NCI-H446 treated with DMSO at 0.1 percent for 48 hours (cell line): ENCODE measurements at regions not wholly inside any gene's neighbourhood (a gene's known extent, or its start where the extent isn't known, plus 50 kb on each side); places are given as distances from the start of the nearest gene placed in this dataset.
"Not testable (repeated sequence)": the region's sequence is repeated elsewhere in the genome, so short reads cannot be mapped to it uniquely, and the experiment has no call there.

ENCODE experiments used
- DNase-seq: peaks from one replicate; lab custom pipeline; 2025; lab: John Stamatoyannopoulos, UW

DNA sequence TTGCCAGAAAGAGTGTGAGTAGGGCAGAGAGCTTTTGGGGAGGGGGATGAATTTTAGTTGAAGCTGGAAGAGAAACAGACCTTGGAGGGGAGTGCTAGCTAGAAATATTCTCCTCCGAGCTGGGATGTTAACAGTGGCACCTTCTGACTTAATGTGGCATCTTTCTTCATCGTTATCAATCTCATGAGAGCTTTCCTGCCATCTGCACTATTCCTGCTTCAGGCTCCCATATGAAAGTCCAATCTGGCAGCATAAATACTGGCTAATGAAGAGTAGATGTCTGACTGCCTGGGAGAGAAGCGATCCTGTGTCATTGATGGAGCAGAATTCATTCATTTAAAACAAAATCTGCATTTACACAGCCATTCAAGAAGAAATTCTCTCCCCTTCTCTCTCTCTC, 284.5 kb downstream of the TMEM38B start:
- DNase-seq: no peak

DNA sequence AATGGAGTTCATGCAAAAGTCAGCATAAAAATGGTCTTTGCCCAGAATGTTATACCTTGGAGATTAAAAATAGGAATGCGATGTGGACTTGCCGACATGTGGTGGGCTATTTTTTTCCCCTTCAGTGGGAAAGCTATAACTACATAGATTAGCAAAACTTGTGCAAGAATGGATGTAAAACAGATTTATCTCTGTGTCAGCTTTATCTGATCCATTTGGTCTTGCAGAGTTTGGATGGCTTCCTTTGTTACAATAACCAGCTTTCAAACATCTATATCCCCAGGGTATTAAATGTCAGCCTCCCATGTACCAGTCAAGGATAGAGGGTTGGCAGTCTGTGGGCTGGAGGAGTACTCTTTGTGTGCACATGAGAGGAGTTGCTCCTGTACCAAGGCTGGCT, 284.9 kb downstream of the TMEM38B start:
- no peak for DNase-seq

DNA sequence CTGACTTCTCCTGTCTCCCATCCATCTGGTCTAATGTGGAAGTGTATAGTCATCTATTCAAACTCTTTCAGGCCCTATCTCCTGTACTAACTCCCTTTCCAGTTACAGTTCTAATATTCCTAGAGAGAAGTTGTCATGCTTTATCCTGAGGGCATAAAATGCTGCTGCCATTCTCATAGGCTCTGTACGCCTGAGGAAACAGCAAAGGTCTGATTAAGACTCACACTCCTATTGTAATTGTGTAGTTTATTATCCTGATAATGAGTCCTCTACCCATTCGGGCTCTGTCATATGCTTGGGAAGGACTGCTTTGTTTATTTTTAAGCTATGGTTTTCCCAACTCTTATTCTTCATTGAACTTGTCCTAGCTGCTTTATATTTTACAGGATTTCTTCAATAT, 290.4 kb downstream of the TMEM38B start:
- no peak for DNase-seq

DNA sequence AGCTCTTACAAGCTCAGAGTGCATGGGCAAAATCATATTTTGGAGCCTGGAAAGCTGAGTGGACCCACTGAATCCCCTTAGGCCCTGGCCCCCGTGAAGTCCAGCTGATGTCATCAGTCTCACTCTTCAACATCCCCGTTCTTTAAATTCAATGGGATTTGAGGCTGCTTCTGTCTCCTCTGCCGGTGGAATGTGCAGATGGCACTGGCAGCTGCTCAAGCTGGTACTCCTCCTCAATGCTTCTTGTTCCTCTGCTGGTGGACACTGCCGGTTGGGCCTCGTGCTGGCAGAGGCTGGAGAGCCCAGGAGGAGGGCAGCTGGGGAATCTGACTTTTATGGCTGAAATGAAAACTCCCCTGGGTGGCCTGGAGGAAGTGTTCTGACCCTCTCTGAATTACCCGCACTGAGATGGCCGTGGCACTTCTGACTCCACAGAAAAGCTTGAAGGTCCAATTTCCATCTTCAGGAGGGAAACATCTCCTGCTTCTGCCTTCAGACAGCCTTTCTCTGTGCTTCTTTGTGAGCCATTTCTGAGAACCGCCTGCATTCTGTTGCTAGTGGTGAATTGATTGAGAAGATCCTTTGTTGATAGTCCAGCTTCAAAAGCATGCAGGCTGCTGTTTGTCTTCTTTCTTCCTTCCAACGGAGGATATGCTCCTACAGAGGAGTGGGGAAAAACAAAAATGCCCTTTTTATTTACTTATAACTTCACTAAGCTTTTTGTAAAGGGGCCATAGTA, 298.9 kb downstream of the TMEM38B start:
- DNase-seq: no peak

DNA sequence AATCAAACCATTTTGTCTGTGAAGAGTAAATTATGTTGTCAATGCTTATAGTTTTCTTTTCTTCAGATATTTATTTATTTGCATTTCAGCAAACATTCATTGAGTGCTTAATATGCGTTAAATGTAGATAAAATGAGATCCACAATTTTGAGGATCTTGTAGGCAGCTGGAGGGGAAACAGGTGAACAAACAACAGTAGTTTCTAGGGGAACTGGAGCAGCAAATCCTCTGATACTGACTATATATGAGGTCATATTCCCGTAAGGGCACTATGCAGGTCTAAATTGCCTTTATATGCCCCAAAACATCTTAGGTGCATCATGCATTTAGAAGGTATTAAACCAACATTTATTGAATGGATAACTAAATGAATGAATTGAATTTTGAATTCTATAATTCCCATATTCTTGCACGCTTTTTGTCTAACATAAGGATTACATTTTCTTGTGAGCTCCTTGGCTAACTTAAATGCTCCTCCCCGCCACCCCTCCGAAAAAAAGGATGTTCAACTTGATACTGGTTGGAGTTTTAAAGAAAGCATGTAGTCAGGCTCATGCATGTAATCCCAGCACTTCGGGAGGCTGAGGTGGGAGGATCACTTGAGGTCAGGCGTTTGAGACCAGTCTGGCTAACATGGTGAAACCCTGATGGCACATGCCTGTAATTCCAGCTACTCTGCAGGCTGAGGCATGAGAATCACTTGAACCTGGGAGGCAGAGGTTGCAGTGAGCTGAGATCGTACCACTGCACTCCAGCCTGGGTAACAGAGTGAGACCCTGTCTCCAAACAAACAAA, 299.8 kb downstream of the TMEM38B start:
- DNase-seq: no peak

DNA sequence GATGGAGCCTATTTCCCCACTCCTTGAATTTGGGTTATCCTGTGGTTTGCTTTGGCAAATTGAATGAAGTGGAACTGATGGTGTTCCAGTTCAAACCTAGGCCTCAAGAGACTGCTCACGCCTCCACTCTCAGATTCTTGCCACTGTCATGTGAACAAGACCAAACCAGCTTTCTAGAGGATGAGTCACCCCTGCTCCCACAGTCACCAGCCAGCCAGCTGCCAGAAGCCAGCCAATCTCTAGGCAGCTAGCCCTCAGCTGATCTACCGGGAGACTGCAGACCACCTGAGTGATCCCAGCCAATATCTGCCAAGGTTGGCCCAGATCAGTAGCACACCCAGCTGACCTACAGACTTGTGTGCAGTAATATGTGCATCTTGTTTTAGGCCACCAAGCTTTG, 300.6 kb downstream of the TMEM38B start:
- no peak for DNase-seq

DNA sequence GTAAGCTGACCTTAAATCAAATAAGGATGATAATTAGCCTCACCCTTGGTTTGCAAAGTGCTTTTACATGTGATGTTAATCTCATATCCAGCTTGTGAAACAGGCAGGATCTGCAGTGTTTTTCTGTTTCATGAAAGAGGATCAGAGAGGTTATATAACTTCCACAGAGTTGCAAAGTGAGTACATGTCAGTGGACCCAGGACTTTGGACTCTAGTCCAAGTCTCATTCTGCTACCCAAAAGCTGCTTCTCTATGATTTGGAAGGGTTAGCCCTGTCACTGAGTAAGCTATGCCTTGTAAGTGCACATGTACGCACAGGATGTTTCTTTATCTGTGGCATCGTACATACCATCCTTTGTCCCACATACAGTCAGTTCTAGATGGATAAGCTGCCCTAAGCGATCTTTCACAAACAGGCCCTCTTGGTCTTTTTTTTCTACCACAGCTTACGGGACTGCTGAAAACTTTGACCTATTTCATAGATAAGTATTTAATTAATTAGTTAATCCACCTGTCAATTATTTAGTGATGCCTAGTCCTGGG, 322.9 kb downstream of the TMEM38B start:
- DNase-seq: no peak

DNA sequence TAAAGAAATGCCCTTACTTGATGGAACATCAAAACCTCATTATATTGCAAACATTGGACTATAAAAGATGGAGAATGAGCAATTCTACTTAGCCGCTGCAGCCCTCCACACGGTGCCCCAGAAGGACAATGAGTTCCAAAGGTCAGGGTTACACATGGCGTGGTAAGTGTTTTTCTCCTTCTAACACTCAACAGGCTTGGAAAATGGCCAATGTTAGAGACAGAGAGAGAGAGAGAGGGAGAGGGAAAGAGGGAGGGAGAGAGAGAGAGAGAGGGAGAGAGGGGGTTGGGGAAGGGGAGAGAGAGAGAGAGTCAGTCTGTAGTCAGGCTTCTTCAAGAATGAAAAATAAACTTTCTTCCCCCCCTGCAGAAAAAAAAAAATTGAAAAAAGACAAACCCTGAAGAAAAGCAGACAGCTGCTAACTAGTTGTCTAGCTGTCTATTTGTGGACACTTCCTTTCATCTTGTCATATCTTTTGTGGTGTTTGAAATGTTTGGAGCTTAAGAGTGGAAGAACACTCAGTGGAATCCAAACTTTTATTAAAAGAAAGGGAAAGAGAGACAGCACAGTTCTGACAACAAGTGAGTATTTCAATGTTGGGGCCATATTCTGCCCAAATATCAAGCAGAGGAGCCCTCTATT, 324.8 kb downstream of the TMEM38B start:
- DNase-seq: no peak

DNA sequence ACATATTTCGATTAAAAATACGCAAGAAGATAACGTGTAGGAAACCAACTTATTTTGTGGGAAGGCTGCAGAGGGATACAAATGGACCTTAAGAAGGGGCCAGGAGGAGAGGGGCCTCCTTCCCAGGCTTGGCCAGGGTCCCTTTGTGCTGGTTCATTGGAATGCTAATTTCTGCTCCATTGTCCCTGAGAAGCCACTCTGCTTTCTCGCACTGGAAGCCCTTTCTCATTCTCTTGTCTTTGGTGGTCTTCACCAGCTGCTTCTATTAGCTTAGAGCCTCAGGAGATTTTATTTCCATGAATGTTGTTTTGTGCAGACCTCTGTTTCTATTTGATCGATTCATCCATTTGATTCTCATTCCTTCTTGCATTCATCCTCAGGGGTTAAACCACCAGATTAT, 325.4 kb downstream of the TMEM38B start:
- no peak for DNase-seq

DNA sequence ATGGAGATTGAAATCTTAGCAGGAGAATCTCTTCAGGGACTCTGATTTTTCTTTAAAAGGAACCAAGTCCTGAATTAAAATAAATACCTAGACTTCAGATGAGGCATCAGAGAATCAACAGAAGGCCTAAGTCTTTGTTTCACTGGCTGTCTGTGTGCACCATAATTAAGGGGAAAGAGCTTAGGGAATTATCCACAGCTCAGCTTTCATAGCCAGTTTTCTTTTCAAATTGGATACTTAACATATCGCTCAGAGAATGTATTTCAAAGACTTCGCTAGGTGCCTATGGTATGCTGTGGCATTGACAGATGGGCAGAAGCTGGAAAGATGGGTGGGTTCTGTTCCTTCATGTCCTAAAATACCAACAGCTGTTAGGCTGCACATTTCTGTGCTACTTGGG, 325.8 kb downstream of the TMEM38B start:
- no peak for DNase-seq

DNA sequence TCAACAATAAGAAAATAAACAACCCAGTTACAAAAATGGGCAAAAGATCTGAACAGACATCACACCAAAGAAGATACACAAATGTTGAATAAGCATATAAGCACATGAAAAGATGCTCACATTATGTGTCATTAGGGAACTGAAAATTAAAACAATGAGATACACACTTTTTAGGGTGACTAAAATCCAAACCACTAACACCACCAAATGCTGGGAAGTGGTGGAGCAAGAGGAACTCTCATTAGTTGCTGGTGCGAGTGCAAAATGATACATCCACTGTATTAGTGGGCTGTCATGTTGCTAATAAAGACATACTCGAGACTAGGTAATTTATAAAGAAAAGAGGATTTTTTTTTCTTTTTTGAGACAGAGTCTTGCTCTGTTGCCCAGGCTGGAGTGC, 329.1 kb downstream of the TMEM38B start:
- DNase-seq: no peak

DNA sequence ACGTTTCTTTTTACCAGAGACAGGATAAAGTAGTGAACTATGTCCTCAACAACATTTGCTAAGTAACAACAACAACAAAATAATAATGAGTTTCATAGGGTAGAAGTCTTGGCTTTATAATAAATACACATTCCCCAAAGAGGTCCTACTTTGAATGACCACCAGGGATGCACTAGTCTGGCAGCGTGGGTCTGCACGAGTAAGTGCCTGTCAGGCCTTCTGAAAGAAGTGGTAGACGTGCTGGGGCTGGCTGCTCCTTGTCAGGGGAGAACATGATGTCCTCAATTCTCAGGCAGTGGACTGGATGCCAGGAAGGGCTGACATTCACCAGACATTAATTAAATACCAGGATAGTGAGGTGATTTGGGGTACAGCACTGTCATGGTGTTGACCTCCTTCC, 331.1 kb downstream of the TMEM38B start:
- no peak for DNase-seq

DNA sequence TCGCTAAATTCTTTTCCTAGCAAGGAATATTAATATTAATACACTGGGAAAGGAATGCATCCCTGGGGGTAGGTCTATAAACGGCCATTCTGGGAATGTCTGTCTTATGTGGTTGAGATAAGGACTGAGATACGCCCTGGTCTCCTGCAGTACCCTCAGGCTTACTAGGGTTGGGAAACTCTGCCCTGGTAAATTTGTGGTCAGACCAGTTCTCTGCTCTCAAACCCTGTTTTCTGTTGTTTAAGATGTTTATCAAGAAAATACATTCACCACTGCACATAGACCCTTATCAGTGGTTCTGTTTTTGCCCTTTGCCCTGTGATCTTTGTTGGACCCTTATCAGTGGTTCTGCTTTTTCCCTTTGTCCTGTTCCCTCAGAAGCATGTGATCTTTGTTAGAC, 335.8 kb downstream of the TMEM38B start:
- DNase-seq: not testable (repeated sequence)

DNA sequence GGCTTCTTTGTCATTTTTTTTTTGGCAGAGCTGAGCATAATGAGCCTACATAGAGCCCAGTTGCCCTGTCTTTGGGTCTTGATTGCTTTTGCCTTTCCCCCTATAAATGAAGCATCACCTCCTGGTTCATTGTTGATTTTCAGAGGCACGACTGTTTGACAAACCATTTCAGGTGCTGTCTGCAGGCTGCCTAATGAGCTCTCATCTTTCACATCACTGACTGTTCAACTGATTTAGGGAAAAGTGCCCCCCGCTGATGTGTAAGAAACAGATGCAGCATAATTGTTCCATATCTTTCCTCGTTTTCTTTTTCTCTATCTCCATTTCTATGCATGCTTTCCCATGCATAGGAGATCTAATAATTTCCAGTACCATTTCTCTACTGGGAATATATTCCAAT, 338.6 kb downstream of the TMEM38B start:
- no peak for DNase-seq

DNA sequence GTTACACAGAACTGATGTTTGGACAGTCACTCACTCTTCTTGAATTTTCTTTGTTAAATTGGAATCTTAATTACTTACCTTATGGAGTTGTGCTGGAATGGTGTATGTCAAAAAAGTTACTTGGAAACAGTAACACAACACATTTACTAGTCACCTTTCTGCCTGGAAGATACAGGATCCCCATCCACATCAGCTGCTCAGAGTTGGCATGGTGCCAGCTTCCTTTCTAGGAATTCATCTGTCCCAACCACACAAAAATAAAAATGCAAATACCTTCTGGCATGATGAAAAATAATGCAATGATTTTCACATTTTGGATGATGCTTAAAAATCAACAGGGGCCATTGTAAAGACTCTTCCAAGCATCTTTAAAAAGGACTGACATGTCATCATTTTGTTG, 341.5 kb downstream of the TMEM38B start:
- no peak for DNase-seq

DNA sequence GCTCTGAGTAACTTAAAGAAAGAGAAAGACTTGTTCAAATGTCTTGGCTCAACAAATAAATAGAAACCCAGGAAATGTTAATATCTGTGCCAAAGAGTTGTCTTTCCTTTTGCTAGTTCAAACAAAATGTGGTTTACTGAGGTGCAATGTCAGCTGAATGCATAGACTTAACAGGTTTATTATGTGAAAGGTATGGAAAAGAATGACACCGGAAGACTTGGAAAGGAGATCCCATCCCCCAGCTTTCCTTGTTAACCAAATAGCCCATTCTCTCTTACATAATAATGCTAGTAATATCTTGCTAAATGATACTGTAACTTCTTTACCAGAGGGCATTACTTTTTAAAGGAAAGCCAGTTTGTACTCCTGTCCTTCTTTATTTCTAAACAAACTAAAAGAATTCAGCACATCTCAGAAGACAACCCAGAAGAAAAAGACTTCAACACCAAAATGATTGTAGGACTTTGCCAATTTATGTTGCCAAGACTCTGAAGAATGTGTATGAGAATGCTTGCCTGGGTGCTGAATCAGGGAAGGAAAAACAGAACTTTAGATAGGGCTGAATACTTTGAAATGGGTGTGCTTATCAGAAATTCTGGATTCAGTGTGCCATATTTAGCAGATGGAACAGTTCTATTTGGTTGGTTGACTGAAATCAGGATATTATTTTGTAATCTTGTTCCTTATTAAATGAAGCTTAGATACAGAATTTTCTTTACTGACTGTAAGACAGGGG, 344.1 kb downstream of the TMEM38B start:
- DNase-seq: no peak

DNA sequence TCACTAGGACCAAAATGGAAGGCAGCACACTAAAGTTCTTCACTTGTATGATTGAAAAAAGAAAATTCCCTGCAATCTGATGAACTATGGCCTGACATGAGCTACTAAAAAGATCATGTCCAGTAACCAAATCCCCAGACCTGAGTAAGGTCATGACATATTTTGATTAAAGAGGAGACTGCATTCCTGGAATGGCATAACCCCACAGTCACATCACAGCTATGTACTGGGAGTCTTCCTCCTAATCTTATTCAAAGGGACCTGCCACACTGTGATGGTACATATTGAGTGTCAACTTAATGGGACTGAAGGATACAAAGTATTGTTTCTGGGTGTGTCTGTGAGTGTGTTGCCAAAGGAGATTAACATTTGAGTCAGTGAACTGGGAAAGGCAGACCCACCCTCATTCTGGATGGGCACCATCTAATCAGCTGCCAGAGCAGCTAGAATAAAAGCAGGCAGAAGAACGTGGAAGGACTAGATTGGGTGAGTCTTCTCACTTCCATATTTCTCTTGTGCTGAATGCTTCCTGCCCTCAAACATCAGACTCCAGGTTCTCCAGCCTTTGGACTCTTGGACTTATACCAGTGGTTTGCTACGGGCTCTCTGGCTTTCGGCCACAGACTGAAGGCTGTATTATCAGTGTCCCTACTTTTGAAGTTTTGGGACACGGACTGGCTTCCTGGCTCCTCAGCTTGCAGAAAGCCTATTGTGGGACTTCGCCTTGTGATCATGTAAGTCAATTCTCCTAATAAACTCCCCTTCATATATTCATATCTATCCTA, 345.0 kb downstream of the TMEM38B start:
- no peak for DNase-seq

DNA sequence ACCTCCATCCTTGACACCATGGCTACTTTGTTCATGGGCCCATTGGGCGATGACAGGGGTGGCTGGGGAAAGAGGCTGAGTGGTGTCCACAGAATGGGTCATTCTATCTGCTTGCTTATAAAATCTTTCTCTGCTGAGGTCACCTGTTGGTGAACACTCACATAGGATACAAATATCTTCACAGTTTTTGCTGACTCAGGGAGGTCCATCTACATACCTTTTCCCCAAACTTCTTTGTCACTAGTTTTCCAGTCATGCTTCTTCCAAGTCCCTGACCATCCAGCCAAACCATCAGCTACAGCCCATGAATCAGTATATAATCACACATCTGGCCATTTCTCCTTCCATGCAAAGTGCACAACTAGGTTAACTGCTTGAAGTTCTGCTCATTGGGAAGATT, 347.6 kb downstream of the TMEM38B start:
- DNase-seq: not testable (repeated sequence)

DNA sequence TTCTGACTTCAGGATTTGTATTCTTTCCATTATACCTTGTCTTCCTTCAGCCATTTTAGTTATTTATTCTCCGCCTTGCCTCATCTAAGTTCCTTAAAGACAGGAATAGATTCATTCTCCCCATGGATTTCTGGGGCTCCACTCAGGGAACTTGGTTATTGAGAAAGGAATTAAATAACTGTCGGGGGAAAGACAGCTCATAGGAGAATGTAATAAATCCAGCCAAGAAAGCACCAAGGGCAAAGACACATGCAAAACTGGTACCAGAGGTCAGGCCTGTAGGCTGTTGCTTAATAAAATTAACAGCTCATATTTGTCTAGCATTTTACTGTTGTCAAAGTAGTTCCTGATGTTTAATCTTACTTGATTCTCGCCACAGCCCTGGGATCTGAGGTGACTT, 357.2 kb downstream of the TMEM38B start:
- no peak for DNase-seq

DNA sequence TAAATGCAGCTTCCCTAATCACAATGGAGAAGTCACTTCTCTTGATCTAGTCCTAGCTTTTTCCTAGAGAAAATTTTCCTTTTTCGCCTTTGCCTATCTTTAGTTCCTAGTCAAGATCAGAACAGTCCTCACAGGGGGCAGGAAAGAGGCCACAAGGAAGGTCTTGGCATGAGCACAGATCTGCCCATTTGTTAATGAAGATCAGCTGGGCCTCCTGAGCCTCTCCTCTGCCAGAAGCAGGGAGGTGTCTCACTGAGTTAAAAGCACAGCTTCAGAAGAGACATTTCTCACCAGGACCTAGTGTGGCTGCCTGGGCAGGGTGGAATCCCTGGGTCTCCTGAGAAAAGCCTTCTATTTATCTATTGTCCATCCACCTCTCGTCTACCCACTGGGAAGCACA, 357.8 kb downstream of the TMEM38B start:
- DNase-seq: no peak

DNA sequence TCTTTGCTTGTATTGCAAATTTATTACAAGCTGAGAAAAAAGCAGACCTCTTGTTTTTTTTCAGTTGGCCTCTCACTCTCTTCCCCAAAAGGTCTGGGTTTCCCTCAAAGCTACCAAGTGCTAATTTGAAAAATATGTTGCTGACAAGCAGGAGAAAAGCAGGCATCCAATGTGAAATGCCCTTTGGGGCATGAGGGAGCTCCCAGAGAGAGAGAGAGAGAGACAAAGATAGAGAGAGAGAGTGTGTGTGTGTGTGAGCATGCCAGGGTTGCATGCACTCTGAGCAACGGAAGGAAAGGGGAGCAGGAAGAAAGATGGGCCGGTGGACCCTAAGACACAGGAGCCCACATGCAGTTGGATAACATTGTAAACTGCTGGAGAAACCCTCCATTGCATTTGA, 358.4 kb downstream of the TMEM38B start:
- DNase-seq: no peak
